ENCODE measurements at regions not wholly inside any gene's neighbourhood (a gene's known extent, or its start where the extent isn't known, plus 50 kb on each side); places are given as distances from the start of the nearest gene placed in this dataset.

- no peak for TF ChIP-seq CTCF (IDR thresholded peaks at IDR 0.05; ENCODE audit: low read depth, low read length, missing control alignments)
- no peak for DNase-seq (ENCODE audit: extremely low read depth, low read depth)
- H3K4me3 ChIP-seq (replicated peaks; ENCODE audit: low read depth, low read length): no peak overlapping the region
Observed at GRCh38 chr20:24066076-24066700, 77.6 kb upstream of the GGTLC1 start.

DNA sequence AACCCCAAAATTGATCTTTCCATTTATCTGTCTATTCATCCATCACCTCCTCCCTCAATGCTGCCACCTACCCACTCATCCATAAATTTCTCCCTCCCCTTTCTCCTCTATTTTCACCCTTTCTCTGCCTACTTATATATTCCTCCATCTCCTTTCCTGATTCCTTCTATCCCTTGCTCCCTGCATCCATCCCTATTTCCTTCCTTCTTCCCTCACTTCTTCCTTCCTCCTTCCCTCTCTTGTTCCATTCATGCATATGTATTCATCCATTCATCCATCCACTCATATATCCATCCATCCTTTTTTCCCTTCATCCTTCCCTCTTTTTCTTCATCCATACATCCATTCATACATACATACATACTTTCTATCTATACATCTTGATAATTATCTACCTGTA is 76.3 kb upstream of the GGTLC1 start:
- DNase-seq (ENCODE audit: extremely low read depth, low read depth): no peak
- no peak for TF ChIP-seq CTCF (IDR thresholded peaks at IDR 0.05; ENCODE audit: low read depth, low read length, missing control alignments)
- H3K4me3 ChIP-seq (replicated peaks; ENCODE audit: low read depth, low read length): no peak overlapping the region

DNA sequence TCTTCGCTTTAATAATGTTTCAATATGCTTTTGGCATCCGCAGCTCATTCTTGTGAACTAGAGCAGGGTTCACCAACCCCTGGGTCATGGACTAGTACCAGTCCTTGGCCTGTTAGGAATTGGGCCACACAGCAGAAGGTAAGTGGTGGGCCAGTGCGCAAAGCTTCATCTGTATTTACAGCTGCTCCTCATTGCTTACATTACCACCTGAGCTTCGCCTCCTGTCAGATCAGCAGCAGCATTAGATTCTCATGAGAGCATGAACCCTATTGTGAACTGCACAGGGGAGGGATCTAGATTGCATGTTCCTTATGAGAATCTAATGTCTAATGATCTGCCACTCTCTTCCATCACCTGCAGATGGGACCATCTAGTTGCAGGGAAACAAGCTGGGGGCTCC is 75.5 kb upstream of the GGTLC1 start:
- no peak overlapping the region for H3K4me3 ChIP-seq (replicated peaks; ENCODE audit: low read depth, low read length)
- no peak for TF ChIP-seq CTCF (IDR thresholded peaks at IDR 0.05; ENCODE audit: low read depth, low read length, missing control alignments)
- no peak for DNase-seq (ENCODE audit: extremely low read depth, low read depth)

GRCh38 chr20:24063100-24063499 is 74.5 kb upstream of the GGTLC1 start:
- no peak overlapping the region for H3K4me3 ChIP-seq (replicated peaks; ENCODE audit: low read depth, low read length)
- no peak for TF ChIP-seq CTCF (IDR thresholded peaks at IDR 0.05; ENCODE audit: low read depth, low read length, missing control alignments)
- DNase-seq (ENCODE audit: extremely low read depth, low read depth): no peak

DNA sequence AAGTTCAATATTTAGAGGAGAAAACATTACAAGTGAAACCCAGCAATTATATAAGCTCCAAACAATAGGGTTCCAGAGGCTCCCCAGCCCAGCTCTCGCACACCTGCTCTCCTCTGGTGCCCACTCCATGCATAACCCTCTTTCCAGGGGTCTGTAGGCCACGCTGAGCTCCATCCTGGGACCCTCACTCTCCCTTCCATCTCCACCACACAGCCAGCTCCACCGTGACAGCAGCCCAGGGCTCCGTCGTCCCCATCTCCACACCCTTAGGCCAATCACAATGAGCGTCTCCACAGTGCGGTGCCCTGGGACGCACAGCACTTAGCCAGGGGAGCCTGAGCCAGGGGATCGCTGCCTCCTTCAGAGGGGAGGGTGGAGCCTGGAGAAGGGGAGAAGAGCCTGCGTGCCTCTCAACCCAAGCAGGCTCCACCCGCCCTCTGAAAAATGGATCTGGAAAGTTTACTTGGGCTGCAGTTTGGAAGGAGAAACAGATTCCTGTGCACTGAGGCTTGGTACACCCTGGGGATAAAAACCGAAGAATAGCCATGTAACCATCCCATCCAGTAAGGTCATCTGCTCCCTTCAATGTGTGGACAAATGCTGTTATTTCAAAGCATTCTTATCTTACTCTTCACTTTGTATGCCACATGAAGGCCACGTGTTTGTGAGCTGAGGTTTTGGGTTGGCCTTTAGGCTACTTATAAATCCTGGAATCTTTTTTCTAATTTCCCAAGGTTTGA is 72.4 kb upstream of the GGTLC1 start:
- TF ChIP-seq CTCF (IDR thresholded peaks at IDR 0.05; ENCODE audit: low read depth, low read length, missing control alignments): no peak
- no peak overlapping the region for H3K4me3 ChIP-seq (replicated peaks; ENCODE audit: low read depth, low read length)
- DNase-seq (ENCODE audit: extremely low read depth, low read depth): no peak

- no peak overlapping the region for H3K4me3 ChIP-seq (replicated peaks; ENCODE audit: low read depth, low read length)
- DNase-seq (ENCODE audit: extremely low read depth, low read depth): no peak
- TF ChIP-seq CTCF (IDR thresholded peaks at IDR 0.05; ENCODE audit: low read depth, low read length, missing control alignments): no peak
Observed at GRCh38 chr20:24059174-24059573, 70.6 kb upstream of the GGTLC1 start.
